Panc1 (cell line): ENCODE measurements at regions not wholly inside any gene's neighbourhood (a gene's known extent, or its start where the extent isn't known, plus 50 kb on each side); places are given as distances from the start of the nearest gene placed in this dataset.

ENCODE experiments used
- ATAC-seq: fragments of 200-7000 bp; cut with Tn5 transposase; 2 replicates; pipeline ENCODE4 v1.9.1; 2020; ENCODE audit warnings: mild to moderate bottlenecking, moderate library complexity
- BruUV-seq: library from RNA; stranded (reverse); fragments of 400-500 nt; replicated peaks from 2 replicates; lab custom pipeline; 2021; lab: Mats Ljungman, UMichigan
- CTCF ChIA-PET: fragments of 300-600 bp; sonication (Branson Sonifier 250); formaldehyde crosslinking; loops from one replicate; lab custom pipeline; 2022; ENCODE audit warnings: antibody characterized with exemption; lab: Charles Lee
- POLR2A ChIA-PET: fragments of 300-600 bp; sonication (Branson Sonifier 250); formaldehyde crosslinking; loops from one replicate; lab custom pipeline; 2022; ENCODE audit warnings: antibody characterized with exemption; lab: Charles Lee
- DNase-seq: peaks from one replicate; pipeline ENCODE4 v3.0.0-alpha.2; 2010; ENCODE audit warnings: low read depth, low spot score
- H3K27ac ChIP-seq: 2 replicates; pipeline ENCODE4 v1.5.1; 2011; ENCODE audit warnings: mild to moderate bottlenecking, low read length, inconsistent platforms
- H3K27me3 ChIP-seq: fragments of 200-500 bp; sonication (Bioruptor generic); 2 replicates; pipeline ENCODE4 v1.6.0; 2014; ENCODE audit warnings: low read length, inconsistent platforms; ENCODE audit not compliant: control insufficient read depth, insufficient read depth
- H3K36me3 ChIP-seq: fragments of 200-500 bp; sonication (Bioruptor generic); 2 replicates; pipeline ENCODE4 v1.5.1; 2014; ENCODE audit warnings: inconsistent platforms, mild to moderate bottlenecking, low read length, moderate library complexity; ENCODE audit not compliant: control insufficient read depth, insufficient read depth
- H3K4me1 ChIP-seq: 2 replicates; pipeline ENCODE4 v1.5.1; 2011; ENCODE audit warnings: inconsistent platforms, mild to moderate bottlenecking, low read length, moderate library complexity; ENCODE audit not compliant: control insufficient read depth, insufficient read depth
- H3K4me3 ChIP-seq, 2 experiments: 2 replicates each; pipeline ENCODE4 v1.5.1; 2011 to 2012; ENCODE audit warnings: low read depth in 2 of 2, low read length in 2 of 2, mild to moderate bottlenecking in 2 of 2, inconsistent platforms in 1 of 2, moderate library complexity in 1 of 2
- H3K9me3 ChIP-seq: fragments of 200-500 bp; sonication (Bioruptor generic); 2 replicates; pipeline ENCODE4 v1.5.1; 2014; ENCODE audit warnings: low read depth, mild to moderate bottlenecking, inconsistent platforms, low read length, moderate library complexity; ENCODE audit not compliant: control insufficient read depth, insufficient read depth
- CTCF ChIP-seq: fragments of 450-650 bp; IDR thresholded peaks from 2 replicates; pipeline ENCODE4 v1.5.1; 2017; ENCODE audit warnings: mild to moderate bottlenecking
- POLR2AphosphoS5 ChIP-seq: IDR thresholded peaks from 2 replicates; pipeline ENCODE4 v1.6.1; 2012; ENCODE audit warnings: mild to moderate bottlenecking, low read depth, low read length, moderate library complexity
- REST ChIP-seq, 2 experiments: IDR thresholded peaks; 2 replicates each; pipeline ENCODE4 v1.6.1; 2011 to 2012; ENCODE audit warnings: low read depth in 2 of 2, control low read depth in 1 of 2, low read length in 1 of 2, mild to moderate bottlenecking in 1 of 2, moderate library complexity in 1 of 2; ENCODE audit not compliant: insufficient read depth in 1 of 2
- SIN3A ChIP-seq: IDR thresholded peaks from 2 replicates; pipeline ENCODE4 v1.6.1; 2012; ENCODE audit warnings: low read depth, mild to moderate bottlenecking, low read length, moderate library complexity, borderline replicate concordance; ENCODE audit not compliant: insufficient read depth
- TCF7L2 ChIP-seq: IDR thresholded peaks from 2 replicates; pipeline ENCODE4 v1.6.1; 2011; ENCODE audit warnings: mild to moderate bottlenecking, low read depth, low read length, inconsistent platforms
- in situ Hi-C: cut with HindIII; loops from 2 replicates; pipeline ENCODE4 v1.10.0; 2016; ENCODE audit warnings: low sequenced_read_pairs, low pct_unique_long_range_greater_than_20kb
- intact Hi-C: fragments of 100-400 bp; cut with micrococcal nuclease; formaldehyde crosslinking; loops from one replicate; pipeline ENCODE4 v1.10.0; 2022; ENCODE audit not compliant: unreplicated experiment

GRCh38 chr4:4601803-4602369 lies 60.0 kb upstream of the STX18 start:
- intact Hi-C loops (no loop called here), in situ Hi-C loops (no loop called here)
- Histone ChIP-seq H3K36me3 (no peaks in the 10 kb centered on the region), H3K4me1 (no peaks in the 10 kb centered on the region), H3K27me3 (no peaks in the 10 kb centered on the region), H3K9me3 (no peaks in the 10 kb centered on the region), H3K4me3 (no peak overlapping the region), H3K27ac (no peak overlapping the region)
- POLR2A ChIA-PET = no interaction called here
- DNase-seq = no peak
- ATAC-seq = no peak
- BruUV-seq = no TSS peak
- TF ChIP-seq SIN3A = no peak
- no peak for TF ChIP-seq POLR2AphosphoS5
- no peak for TF ChIP-seq TCF7L2
- TF ChIP-seq CTCF = no peak
- no peak for TF ChIP-seq REST (IDR thresholded peaks at IDR 0.05; ENCODE audit: insufficient read depth in 1 of 2, low read depth in 2 of 2, low read length in 1 of 2)
- CTCF ChIA-PET = no interaction called here

GRCh38 chr4:4599481-4600275 lies 57.8 kb upstream of the STX18 start:
- Histone ChIP-seq H3K27me3 (no peaks in the 10 kb centered on the region), H3K4me3 (no peak overlapping the region), H3K4me1 (no peaks in the 10 kb centered on the region), H3K36me3 (no peaks in the 10 kb centered on the region), H3K9me3 (no peaks in the 10 kb centered on the region), H3K27ac (no peak overlapping the region)
- in situ Hi-C loops = no loop called here
- intact Hi-C loops = no loop called here
- CTCF ChIA-PET = no interaction called here
- POLR2A ChIA-PET = no interaction called here
- BruUV-seq = no TSS peak
- ATAC-seq (no peak), DNase-seq (no peak)
- no peak for TF ChIP-seq POLR2AphosphoS5
- TF ChIP-seq CTCF = no peak
